Fibroblast of lung (primary cell): ENCODE measurements at regions not wholly inside any gene's neighbourhood (a gene's known extent, or its start where the extent isn't known, plus 50 kb on each side); places are given as distances from the start of the nearest gene placed in this dataset.

ENCODE experiments used
- EZH2 ChIP-seq: IDR thresholded peaks from 2 replicates; pipeline ENCODE4 v1.5.1; 2012; ENCODE audit warnings: low read length, control low read depth, mild to moderate bottlenecking; ENCODE audit errors: missing control alignments
- TF ChIP-seq, protein P1 (sequence below), 2 donors: IDR thresholded peaks in 1 of 2; conservative IDR thresholded peaks in 1 of 2; 1 replicate in 1 of 2; 2 replicates in 1 of 2; pipeline ENCODE4 v1.5.1; 2011 to 2012; ENCODE audit warnings: low read length in 2 of 2, control low read depth in 1 of 2, inconsistent platforms in 1 of 2, low read depth in 1 of 2, mild to moderate bottlenecking in 1 of 2

GRCh38 chr1:163820766-163821165, 499.0 kb downstream of the NUF2 start:
- TF ChIP-seq, protein P1, sequence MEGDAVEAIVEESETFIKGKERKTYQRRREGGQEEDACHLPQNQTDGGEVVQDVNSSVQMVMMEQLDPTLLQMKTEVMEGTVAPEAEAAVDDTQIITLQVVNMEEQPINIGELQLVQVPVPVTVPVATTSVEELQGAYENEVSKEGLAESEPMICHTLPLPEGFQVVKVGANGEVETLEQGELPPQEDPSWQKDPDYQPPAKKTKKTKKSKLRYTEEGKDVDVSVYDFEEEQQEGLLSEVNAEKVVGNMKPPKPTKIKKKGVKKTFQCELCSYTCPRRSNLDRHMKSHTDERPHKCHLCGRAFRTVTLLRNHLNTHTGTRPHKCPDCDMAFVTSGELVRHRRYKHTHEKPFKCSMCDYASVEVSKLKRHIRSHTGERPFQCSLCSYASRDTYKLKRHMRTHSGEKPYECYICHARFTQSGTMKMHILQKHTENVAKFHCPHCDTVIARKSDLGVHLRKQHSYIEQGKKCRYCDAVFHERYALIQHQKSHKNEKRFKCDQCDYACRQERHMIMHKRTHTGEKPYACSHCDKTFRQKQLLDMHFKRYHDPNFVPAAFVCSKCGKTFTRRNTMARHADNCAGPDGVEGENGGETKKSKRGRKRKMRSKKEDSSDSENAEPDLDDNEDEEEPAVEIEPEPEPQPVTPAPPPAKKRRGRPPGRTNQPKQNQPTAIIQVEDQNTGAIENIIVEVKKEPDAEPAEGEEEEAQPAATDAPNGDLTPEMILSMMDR (conservative IDR thresholded peaks at IDR 0.05 in 1 of 2, IDR thresholded peaks at IDR 0.05 in 1 of 2; ENCODE audit: low read depth in 1 of 2, low read length in 2 of 2), result peak in 1 of 2 donors; percentile 25
- TF ChIP-seq EZH2, result no peak
